Fibroblast of skin of left biceps (primary cell): ENCODE measurements at regions not wholly inside any gene's neighbourhood (a gene's known extent, or its start where the extent isn't known, plus 50 kb on each side); places are given as distances from the start of the nearest gene placed in this dataset.

Experiments used
- DNase-seq, 2 experiments: peaks; one replicate each; pipeline ENCODE4 v3.0.0-alpha.2; 2013; ENCODE audit warnings: low read depth in 2 of 2

DNA sequence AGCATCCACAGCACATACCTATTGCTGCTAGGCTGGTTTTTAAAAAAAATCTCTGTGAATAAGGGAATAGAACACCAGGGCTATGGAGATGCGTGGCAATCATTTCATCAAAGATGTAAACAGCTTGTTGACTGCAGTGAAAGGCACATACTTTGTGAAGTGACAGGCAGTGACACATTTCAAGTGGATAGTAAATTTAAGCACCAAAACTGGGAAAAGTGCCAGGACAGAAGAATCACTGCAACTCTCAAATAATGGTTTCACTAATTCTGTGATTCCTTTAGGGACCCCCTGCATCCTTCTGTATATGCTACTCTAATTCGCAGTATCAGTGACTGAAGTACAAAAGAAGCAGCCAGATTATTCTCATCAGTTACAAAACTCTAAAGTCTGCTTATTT is 145.2 kb upstream of the KLF14 start:
- no peak for DNase-seq

DNA sequence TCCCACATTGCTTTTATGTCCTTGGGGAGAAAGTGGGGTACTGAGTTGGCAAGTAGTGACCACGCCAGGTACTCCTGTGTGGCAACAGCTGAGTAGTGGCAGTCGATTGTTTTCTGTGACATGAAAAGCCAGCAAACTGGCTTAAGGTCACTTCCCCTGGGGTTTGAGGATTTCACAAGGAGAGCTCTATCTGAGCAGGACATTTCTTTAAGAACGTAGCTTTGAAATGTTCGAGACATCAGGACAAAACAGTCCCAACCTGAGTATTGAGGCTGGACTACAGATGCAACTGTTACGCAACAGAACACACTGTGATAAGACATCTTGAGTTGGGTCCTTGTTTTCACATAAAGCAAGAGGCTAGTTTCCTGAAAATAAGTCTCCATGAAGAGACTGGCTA is 146.7 kb upstream of the KLF14 start:
- no peak for DNase-seq

DNA sequence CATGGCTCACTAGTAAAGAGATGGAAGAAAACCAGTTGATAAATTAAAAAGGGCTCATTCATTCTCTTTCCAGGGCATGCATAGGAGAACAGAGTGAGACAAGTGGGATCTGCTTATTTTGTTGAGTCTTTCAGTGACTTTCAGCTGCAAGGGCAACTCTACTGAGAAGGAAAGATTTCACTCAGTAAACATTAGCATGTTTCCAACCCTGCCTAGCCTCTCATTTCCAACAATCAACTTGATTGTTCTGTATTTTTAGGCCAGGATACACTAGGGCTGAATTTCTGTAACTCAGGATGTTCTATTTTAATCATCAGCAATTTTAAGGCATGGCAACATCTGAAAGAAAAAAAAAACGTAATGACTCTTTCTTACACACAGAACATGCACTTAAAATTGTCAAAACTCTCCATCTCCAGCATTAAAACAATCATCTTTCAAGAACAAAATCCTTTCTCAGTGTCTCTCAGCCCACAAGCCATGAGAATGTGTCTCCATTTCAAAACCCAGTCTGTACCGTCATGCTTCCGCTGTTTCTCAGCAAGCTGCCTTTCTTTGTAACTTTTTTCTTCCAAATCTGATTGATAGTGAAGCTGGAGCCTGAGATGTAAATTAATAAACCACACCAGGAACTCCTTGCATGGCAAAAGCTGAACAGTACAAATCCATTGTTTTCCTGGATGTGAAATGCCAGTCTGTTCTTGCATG is 147.2 kb upstream of the KLF14 start:
- no peak for DNase-seq

DNA sequence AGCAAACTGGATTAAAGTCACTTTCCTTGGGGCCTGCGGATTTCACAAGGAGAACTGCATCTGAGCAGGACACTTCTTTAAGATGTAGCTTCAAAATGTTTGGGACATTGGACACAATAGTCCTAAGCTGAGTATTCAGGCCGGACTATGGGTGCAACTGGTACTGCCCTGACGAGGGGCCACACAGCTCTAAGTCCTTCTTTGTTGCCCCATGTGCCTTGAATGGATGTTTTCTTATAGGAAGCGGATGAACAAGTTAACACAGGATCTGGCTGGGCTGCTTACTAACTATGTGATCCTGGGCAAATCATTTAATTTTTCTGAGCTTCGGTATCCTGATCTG is 147.8 kb upstream of the KLF14 start:
- DNase-seq = no peak

DNA sequence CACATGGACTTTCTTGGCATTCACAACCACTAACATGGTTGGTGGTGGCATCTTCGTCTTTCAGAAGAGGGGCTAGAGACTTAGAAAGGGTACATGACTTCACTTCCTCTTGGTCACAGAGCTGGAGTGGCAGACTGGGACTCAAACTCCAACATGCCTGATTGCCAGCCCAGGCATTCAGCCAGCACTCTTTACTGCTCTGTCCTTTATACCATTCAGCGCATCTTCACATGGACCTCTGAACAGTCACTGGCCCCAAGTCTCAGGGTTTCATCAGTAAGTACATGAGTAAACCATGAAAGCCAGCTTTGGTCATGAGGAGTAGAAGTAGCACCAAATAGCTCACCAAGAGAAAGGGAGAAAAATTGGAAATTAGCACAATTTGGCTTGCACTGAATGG is 148.4 kb upstream of the KLF14 start:
- no peak for DNase-seq

DNA sequence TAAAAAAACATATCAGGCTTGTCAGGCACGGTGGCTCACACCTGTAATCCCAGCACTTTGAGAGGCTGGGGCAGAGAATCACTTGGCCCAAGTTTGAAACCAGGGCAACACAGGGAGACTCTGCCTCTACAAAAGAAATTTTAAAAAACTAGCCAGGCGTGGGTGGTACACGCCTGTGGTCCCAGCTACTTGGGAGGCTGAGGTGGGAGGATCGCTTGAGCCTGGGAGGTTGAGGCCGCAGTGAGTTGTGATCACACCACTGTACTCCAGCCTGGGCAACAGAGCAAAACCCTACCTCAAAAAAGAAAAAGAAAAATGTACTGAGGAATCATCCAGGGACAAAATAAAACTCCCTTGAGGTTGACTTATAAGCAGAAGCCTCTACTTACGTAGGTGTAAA is 149.9 kb upstream of the KLF14 start:
- DNase-seq = no peak

DNA sequence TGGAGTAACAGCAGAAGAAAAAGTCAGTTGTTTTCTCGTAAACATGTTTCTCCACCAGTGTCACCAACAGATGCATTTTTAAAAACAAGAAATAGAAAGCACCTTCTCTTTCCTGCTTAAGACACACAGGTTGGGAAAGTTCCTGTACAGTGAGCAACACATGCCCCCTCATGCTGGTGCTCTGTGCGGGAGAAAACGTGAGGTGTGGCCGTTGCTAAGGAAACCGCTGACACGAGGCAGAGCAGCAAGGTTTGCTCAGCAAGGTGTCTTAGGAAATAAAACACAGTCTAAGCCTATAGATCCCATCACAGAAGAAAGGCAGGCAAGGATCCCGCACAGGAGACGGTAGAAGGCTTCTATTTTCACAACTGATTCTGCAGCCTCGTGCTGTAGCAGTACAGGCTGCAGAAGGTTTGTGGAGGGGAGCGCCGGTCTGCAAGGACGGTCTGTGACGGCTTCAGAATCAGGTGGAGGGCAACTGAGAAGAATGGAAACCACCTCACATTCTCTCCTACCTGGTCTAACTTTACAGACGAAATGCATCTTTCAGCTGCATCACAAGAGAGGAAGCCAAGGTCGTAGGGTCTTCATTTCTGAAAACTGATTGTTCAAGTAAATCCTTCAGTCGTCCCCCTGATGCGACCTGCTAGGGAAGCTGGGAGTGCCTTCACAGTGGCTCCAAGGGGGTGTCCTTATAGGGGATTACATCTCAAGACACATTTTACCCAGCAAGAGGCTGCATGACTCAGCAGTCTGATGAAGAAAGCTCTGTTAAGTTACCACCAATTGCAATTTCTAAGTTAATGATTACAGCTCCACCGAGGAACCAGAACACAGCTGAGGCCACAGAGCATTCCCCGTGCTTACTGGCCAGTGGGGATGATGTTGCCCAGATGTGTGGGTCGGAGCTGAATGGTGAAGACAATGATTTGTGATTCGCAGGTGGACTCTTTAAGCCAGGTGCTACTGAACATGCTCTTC is 150.7 kb upstream of the KLF14 start:
- DNase-seq = no peak

DNA sequence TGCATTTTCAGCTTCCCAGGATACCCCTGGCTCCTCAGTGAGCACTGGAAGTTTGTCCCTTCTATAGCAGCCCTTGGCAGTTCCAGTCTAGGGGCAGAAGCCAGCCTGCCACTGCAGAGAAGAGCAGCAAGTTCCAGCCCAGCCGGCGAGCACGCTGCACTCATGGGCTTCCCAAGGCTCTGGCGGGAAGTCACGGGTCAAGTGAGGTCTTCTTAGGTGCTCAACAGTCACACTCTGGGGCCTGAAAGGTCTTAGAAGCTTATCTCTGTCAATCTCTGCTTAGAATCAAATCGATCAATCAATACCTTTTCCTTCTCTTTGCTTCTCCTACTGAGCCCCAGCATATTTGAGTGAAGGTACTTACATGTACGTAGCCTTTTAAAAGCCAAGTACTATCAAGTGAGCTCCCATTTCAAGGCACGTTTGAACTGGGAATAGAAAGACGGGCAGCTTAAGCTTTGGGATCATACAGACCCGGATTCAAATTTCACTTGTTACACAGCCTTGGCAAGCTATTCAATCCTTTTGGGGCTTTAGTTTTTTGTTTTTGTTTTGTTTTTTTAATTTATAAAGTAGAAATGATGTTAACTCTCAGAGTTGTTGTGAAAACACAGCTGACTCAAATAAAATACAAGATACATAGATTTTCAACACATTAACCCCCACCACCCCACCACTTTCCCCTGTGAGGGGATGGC is 152.6 kb upstream of the KLF14 start:
- DNase-seq = no peak

DNA sequence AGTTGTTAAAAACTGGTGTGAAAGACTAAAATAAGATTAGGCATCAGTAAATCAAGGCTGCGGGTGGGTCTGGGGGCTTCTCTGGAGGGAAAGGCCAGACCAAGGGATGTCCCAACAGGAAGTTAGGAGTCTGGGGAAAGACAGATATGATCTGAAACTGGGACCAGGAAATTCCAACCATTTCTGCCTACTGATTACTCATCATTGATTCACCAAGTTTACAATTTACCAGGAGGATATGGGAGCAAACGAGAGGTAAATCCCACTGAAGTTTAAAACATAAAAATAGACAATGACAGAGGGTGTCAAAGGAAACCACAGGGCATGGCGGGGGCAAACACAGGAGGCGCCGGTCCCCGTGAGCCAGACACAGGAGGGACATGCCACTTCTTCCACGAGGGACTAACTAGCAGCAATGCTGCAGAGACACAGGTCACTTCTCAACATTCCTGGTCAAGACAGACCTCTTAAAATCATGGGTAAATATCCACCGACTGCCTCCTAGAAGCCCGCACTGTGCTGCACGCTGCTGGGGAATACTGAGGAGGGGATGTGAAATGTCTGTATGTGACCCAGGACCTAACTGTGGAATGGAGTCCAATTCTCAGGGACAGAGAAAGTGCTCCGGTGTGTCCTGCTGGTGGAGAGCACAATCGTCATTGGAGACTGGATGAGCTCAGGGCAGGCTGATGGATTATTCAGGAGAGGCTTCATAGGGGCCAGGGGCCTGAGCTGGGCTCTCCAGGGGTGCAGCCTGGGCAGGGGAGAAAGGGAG is 153.4 kb upstream of the KLF14 start:
- DNase-seq = peak; percentile 50 to 59

DNA sequence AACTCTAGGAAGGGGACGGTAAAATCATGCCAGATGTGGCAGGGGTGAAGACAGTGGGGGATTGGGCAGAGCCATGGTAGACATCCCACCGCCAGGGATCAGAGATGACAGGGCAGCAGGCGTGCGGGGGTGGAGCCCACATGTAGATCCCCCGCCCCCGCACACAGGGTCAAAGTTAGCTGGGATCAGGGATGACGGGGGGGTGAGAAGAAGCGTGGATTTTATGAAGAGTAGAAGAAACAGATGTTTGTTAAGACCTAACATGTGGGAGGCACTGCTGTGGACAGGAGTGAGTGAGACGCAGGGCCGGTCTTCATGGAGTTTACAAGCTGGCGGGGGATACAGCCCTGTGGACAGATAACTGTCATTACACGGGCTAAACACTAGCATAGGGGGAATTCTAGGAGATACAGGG is 154.0 kb upstream of the KLF14 start:
- no peak for DNase-seq

DNA sequence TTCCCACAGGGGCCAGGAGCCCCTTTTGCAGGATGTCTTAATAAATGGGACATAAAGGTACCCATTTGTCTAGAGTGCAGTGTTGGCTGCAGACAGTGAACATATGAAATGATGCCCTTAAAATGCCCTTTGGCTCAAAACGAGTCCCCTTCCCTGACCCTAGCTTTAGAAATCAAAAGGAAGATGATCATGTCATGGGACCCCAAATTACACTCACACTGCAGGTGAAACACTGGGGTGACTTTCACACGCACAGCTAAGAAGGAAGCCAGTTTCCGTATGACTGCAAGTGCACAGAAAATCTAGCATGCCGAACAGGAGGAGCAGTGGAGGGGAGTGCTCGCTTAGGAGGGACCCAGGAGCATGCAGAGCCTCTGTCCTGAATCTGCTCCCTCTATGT is 154.5 kb upstream of the KLF14 start:
- DNase-seq = no peak

DNA sequence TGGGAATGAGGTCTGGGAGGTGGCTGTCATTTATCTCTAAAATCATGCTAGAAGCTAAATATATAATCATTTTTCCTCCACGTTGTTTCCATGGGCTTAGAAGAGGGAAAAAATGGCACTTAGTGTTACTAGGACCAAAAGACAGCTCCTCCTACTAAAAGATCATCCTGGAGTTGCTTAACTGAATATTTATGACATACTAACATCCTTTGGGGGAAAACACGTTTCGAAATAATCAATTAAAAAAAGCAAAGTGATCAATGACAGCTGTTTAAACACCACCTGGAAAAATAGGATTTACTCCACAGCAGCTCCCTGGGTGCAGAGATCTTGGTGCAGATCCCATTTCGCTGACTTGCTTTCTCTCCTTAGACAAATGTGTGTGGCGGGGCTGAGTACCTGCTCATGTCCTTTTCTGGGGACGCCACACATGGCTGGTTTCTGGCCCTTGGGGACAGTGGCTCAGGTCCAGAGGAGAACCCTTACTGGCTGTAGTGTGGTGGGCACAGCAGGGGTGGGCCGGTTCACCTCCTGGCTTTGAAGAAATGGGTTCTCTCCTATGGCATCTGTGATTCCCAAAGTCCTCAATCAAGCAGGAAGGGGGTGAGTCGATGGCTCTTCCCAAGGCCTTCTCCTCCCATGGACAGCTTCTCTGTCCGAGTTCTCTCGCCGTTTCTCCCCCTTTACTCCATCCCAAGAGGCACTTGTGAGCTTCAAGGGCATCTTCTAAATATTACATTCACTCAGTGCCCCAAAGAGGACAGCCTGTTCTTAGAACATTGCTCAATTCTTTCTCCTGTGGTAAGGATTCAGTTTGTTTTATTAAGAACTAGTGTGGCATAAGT is 156.4 kb upstream of the KLF14 start:
- no peak for DNase-seq

DNA sequence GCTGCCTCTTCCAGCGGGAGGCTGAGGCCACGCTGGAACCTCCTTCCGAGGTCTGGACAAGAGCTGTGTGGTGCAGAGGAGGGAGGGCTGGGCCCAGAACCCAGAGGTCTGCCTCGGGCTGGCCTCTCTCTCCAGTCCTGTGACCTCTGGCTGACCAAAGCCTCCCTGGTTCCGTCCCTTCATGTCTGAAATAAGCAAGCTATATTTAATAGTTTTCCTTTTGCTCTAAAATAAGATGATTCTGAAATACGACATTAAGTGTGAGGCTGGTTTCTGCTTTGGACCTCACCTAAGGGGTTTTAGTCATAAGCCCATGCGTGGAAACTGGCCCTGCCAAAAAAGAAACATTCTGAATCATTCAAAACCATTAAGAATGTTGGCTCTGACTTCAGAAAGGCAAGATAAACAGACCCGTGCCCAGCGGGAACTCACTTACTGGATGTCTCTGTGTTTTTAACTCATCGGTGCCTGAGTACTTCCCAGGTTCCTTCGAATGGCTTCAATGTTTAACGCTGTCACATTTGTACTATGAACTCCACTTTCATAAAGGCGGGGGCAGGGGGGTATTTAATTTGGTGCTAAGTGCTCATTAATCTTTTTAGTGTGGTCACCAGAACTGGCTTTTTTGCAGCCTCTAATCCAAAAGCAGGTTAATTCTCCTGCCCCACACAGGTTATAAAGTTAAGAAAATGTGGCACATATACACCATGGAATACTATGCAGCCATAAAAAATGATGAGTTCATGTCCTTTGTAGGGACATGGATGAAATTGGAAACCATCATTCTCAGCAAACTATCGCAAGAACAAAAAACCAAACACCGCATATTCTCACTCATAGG is 157.5 kb upstream of the KLF14 start:
- DNase-seq = peak; percentile 78 to 80

DNA sequence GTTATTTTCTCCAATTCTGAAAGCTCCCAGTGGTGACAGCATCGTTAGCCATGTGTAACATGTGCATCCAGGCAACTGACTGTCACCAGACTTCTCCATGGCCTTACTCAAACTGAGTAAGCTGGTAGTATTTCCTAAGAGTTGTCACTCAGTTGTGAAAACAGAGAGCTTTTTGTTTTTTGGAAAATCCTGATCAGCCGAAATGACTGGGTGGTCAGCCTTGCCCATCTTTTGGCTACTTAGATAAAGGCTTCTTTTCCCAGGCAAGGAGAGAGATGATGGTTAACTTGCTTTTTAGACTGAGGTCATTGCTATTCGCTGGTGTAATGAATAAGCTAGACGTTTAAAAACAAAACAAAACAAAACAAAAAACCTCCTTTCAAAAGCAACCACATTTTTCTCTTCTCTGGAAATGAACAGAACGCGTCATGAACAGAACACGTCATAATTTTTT is 159.5 kb upstream of the KLF14 start:
- no peak for DNase-seq

DNA sequence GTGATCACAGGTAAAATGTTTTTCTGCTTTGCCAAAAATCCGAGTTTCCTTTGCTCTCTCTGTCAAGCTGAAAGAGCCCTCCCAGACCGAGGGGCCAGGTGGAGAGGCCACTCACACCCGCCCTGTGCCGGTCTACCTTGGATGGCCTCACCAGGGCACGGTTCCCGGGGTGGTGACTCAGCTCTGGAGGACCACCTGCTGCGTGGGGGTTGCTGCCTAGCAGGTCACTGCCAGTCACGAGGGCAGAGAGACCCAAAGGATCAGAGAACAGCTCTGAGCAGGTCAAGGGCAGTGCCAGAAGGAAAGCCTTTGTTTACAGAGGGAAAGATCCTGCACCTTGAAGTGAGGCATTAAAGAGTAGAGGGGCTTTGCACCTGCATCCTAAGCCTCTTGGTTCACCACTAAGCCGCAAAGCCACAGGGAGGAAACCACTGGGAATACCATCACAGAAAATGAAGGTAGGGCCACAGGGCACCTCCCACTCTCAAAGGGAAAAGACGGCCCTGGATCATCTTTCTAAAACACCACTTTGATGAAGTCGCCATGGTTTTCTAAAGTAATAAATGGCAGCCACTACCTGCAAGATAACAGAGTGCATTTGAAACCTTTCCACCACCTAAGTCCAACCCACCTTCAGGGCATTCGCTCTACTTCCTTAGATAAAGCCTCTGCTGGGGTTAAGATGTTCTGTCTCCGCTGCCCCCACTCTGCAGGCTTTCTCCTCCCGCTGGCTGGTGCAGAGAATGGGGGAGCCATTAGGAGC is 160.3 kb upstream of the KLF14 start:
- no peak for DNase-seq

DNA sequence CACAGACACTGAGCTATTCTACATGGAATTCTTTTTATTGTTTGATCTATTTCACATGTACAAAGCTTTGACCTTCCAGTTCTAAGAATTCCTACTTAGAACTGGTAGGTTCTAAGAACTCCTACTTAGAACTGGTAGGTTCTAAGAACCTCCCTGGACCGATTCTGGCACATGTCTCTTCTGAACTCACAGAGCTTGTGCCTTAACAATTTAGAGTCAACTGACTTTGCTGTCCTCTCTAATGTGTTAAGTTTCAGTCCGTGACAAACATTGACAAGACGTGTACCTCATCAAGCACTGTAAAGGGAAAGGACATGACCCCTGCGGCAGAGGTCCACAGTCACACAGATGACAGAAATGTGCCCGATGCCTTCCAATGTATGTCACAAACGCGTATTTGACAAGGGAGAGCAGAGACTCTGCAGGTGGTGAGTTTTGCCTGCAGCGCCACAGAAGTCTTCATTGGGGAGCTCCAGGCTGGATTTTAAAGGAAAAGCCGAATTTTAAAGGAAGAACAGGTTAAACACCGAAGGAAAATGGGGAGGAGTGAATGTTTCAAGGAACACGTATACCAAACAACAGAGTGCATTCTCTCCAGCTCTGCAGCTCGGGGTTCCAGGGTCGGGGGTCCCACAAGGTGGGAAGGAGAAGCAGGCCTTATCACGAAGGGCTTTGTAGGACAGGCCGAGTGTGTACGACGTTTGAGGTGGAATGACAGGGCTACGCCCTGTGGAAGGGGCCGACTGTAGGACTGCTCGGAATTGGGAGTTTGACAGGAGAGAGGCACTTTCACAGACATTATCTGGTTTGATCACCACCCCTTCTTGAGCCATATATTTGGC is 161.1 kb upstream of the KLF14 start:
- no peak for DNase-seq

DNA sequence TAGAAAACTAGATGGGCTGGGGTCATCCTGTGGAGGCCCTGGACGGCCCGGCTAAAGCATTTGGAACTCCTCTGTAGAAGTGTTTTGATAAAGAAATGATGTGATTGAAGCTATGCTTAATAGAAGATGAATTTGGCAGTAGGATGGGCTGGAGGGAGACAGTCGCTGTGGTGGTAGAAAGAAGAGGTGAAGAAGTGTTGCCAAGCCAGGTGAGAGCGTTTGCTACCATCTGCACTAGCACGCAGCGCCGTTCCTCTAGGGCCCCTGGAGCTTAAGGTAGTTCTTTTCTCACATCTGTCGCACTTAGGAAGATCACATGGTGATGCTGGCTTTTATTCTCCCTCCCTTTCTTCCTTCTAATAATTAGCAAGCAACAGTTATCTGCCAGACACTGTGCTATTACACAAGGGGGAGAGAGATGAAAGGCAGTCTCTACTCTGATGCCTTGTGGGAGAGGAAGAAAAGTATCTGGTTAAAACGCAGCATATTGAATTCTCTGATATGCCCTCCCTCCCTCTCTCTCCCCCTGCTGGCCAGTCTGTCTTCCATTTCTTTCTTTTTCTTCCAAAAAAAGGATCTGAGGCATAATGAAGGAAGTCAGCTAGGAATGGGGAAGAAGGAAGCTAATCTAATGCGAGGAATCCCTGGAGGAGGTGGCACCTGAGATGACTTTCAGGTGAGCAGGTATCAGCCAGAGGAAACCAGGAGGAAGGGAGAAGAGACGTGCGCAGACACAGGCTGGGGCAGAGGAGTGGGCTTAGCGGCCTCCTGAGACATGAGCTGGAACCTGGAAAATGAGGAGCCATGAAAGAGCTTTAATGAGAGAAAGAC is 162.3 kb upstream of the KLF14 start:
- DNase-seq = no peak
